Esophagus muscularis mucosa (tissue), 4 donors: ENCODE measurements at regions not wholly inside any gene's neighbourhood (a gene's known extent, or its start where the extent isn't known, plus 50 kb on each side); places are given as distances from the start of the nearest gene placed in this dataset.
"Not testable (repeated sequence)": the region's sequence is repeated elsewhere in the genome, so short reads cannot be mapped to it uniquely, and the experiment has no call there.

Experiments used
- DNase-seq: peaks from one replicate; pipeline ENCODE4 v3.0.0-alpha.2; 2017; ENCODE audit errors: extremely low spot score
- H3K27ac ChIP-seq, 4 donors: fragments of 200-600 bp; sonication (generic); replicated peaks in 1 of 4; 1 replicate in 3 of 4; 2 replicates in 1 of 4; pipeline ENCODE4 v1.5.1; 2016 to 2019; ENCODE audit warnings: mild to moderate bottlenecking in 1 of 4
- H3K27me3 ChIP-seq, 4 donors: fragments of 200-600 bp; sonication (generic); one replicate each; pipeline versions ENCODE4 v1.5.1 to v1.6.0; 2016 to 2019
- H3K36me3 ChIP-seq, 4 donors: fragments of 200-600 bp; sonication (generic); one replicate each; pipeline ENCODE4 v1.5.1; 2016 to 2019
- H3K4me1 ChIP-seq, 4 donors: fragments of 200-600 bp; sonication (generic); one replicate each; pipeline ENCODE4 v1.5.1; 2016 to 2019
- H3K4me3 ChIP-seq, 4 donors: fragments of 200-600 bp; sonication (generic); 1 replicate in 2 of 4; 2 replicates in 2 of 4; pipeline ENCODE4 v1.5.1; 2016 to 2019; ENCODE audit warnings: mild to moderate bottlenecking in 4 of 4, moderate library complexity in 1 of 4
- H3K9me3 ChIP-seq, 4 donors: fragments of 200-600 bp; sonication (generic); 1 replicate in 3 of 4; 2 replicates in 1 of 4; pipeline ENCODE4 v1.5.1; 2016 to 2019
- EP300 ChIP-seq: sonication (generic); formaldehyde crosslinking; IDR thresholded peaks from one replicate; pipeline ENCODE4 v1.6.1; 2017; ENCODE audit warnings: antibody characterized with exemption
- POLR2A ChIP-seq: fragments of 450-650 bp; IDR thresholded peaks from one replicate; pipeline ENCODE4 v1.6.1; 2017; ENCODE audit warnings: antibody characterized with exemption, moderate library complexity, mild to moderate bottlenecking, low read depth
- POLR2AphosphoS5 ChIP-seq, 2 donors: sonication (generic); formaldehyde crosslinking; IDR thresholded peaks; one replicate each; pipeline ENCODE4 v1.6.1; 2017; ENCODE audit warnings: antibody characterized with exemption in 2 of 2
- WGBS: methylation state at CpG from one replicate; pipeline ENCODE4 v1.1.5; 2018; 5-methylcytosine and 5-hydroxymethylcytosine counted together
- intact Hi-C: fragments of 100-400 bp; cut with DNase I; formaldehyde crosslinking; loops from one replicate; pipeline ENCODE4 v1.15.1; 2023
- TF ChIP-seq, protein P1 (sequence below), 3 experiments: fragments of 200-600 bp in 2 of 3; fragments of 450-650 bp in 1 of 3; sonication (generic) in 2 of 3; IDR thresholded peaks; one replicate each; pipeline ENCODE4 v1.5.1; 2017 to 2019; ENCODE audit warnings: antibody characterized with exemption in 3 of 3, mild to moderate bottlenecking in 2 of 3, moderate library complexity in 1 of 3

DNA sequence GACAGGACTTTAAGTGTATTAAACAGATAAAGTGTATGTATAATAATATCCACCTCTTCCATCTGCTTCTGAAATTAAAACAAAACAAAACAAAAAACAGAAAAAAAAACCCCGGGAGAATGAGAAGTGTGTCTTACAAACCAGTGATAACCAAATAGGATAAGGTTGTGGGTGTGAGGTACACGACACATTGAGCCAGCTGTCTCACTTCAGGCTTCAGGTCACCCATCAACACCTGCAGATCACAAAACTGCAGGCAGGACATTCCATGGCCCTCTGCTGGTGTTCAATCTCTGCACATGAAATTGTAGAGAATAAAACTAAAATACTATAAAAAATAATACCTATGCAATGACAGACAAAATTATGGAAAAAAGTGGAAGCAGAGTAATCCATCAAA is 339.9 kb downstream of the SFMBT2 start:
- DNase-seq = no peak
- H3K4me3 ChIP-seq = no peak overlapping the region
- WGBS = 77% methylated on average over 2 of the region's 2 CpGs
- no peaks in the 10 kb centered on the region for H3K36me3 ChIP-seq
- intact Hi-C loops = no loop called here
- peaks cover 0 to 4% (median 0%) of the 10 kb centered on the region in 4 donors for H3K27me3 ChIP-seq
- no peak for TF ChIP-seq POLR2A
- TF ChIP-seq POLR2AphosphoS5 (IDR thresholded peaks at IDR 0.05) = no peak
- TF ChIP-seq EP300 = no peak
- TF ChIP-seq, protein P1, sequence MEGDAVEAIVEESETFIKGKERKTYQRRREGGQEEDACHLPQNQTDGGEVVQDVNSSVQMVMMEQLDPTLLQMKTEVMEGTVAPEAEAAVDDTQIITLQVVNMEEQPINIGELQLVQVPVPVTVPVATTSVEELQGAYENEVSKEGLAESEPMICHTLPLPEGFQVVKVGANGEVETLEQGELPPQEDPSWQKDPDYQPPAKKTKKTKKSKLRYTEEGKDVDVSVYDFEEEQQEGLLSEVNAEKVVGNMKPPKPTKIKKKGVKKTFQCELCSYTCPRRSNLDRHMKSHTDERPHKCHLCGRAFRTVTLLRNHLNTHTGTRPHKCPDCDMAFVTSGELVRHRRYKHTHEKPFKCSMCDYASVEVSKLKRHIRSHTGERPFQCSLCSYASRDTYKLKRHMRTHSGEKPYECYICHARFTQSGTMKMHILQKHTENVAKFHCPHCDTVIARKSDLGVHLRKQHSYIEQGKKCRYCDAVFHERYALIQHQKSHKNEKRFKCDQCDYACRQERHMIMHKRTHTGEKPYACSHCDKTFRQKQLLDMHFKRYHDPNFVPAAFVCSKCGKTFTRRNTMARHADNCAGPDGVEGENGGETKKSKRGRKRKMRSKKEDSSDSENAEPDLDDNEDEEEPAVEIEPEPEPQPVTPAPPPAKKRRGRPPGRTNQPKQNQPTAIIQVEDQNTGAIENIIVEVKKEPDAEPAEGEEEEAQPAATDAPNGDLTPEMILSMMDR (IDR thresholded peaks at IDR 0.05) = no peak
- no peak overlapping the region for H3K27ac ChIP-seq
- H3K9me3 ChIP-seq = no peaks in the 10 kb centered on the region
- peaks cover 0 to 12% (median 7%) of the 10 kb centered on the region in 4 donors for H3K4me1 ChIP-seq

DNA sequence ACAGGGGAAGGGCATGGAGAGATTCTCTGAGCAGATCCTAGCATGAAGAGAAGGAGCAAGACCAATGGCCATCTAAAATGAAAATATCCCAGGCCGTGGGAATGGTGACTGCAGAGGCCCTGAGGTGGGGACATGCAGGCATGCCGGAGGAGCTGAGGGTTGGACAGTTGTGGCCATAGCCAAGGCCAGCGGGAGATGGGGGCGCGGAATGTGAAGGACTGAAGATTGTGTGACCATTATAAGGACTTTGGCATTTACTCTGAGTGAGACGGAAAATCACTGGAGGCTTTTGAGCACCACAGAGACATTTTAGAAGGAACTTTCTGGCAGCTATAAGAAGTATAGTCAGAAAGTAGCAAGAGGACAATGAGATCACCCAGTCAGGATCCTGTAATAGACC is 341.1 kb downstream of the SFMBT2 start:
- Histone ChIP-seq H3K27ac (no peak overlapping the region), H3K4me3 (no peak overlapping the region), H3K9me3 (no peaks in the 10 kb centered on the region), H3K4me1 (peaks cover 0 to 2% (median under 1%) of the 10 kb centered on the region in 4 donors), H3K36me3 (no peaks in the 10 kb centered on the region), H3K27me3 (no peaks in the 10 kb centered on the region)
- WGBS = 89% methylated on average over 6 of the region's 6 CpGs
- intact Hi-C loops = no loop called here
- no peak for TF ChIP-seq EP300
- TF ChIP-seq POLR2A = no peak
- TF ChIP-seq, protein P1 (IDR thresholded peaks at IDR 0.05) = no peak
- TF ChIP-seq POLR2AphosphoS5 (IDR thresholded peaks at IDR 0.05) = no peak
- DNase-seq = no peak

DNA sequence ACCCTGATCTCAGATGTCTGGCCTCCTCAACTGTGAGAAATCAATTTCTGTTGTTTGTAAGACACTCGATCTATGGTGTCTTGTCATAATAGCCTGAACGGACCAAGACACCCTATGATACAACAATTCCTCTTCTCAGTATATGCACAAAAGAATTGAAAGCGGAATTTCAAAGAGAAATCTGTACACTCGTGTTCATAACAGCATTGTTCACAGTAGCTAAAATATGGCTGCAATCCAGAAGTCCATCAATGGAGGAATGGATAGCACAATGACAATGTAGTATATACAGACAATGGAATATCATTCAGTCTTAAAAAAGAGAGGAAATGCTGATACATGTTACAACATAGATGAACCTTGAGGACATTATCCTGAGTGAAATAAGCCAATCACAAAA is 354.6 kb downstream of the SFMBT2 start:
- Histone ChIP-seq H3K27ac (no peak overlapping the region), H3K9me3 (no peaks in the 10 kb centered on the region), H3K4me1 (no peaks in the 10 kb centered on the region), H3K4me3 (no peak overlapping the region), H3K36me3 (no peaks in the 10 kb centered on the region), H3K27me3 (no peaks in the 10 kb centered on the region)
- no peak for DNase-seq
- 81% methylated on average over 4 of the region's 4 CpGs for WGBS
- intact Hi-C loops = no loop called here
- TF ChIP-seq, protein P1 (IDR thresholded peaks at IDR 0.05) = no peak
- no peak for TF ChIP-seq POLR2AphosphoS5 (IDR thresholded peaks at IDR 0.05)
- TF ChIP-seq EP300 = no peak

DNA sequence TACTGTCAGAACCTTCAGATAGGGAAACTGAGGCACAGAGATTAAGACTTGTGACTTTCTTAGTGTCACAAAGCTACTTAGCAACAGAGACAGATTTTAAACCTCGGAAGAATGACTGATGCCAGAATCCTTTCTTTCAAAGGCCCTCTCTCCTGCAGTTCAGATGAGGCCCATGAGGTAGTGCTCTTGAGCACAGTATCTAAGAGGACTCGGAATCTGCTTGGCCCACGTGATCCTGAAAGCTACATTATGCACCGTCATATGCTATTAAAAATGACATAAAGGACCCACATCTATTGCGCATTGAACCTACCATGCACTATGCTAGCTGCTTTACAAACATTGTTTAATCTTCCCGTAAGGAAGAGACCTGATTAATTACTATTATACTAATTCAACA is 355.9 kb downstream of the SFMBT2 start:
- Histone ChIP-seq H3K4me1 (no peaks in the 10 kb centered on the region), H3K9me3 (no peaks in the 10 kb centered on the region), H3K27me3 (no peaks in the 10 kb centered on the region), H3K4me3 (no peak overlapping the region), H3K36me3 (no peaks in the 10 kb centered on the region), H3K27ac (no peak overlapping the region)
- DNase-seq = no peak
- no peak for TF ChIP-seq POLR2A
- TF ChIP-seq POLR2AphosphoS5 (IDR thresholded peaks at IDR 0.05) = no peak
- TF ChIP-seq, protein P1 (IDR thresholded peaks at IDR 0.05) = peak in 1 of 3 experiments; percentile 41
- 77% methylated on average over 6 of the region's 6 CpGs for WGBS
- intact Hi-C loops = no loop called here

DNA sequence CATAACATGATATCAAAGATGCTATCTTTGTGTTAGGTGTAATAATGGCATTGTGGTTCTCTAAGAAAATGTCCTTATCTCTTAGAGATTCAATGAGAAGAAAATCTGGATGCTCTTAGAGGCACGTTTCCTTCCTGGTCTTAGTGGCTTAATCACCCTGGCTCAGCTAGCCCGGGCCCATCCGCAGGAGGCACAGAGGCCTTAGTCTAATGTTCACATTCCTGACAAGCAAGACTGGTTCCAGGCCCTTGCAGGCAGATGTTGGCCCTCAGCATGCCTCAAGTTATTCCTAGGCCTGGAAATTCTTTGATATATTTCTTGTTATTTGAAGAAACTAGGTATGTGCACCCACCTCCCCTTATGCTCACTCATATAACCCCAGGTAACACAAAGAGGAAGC is 357.6 kb downstream of the SFMBT2 start:
- H3K9me3 ChIP-seq = no peaks in the 10 kb centered on the region
- H3K4me1 ChIP-seq = no peaks in the 10 kb centered on the region
- no peaks in the 10 kb centered on the region for H3K36me3 ChIP-seq
- TF ChIP-seq EP300 (no peak), POLR2A (no peak), POLR2AphosphoS5 (IDR thresholded peaks at IDR 0.05) (no peak)
- TF ChIP-seq, protein P1 (IDR thresholded peaks at IDR 0.05) = no peak
- H3K4me3 ChIP-seq = no peak overlapping the region
- H3K27ac ChIP-seq = no peak overlapping the region
- no peaks in the 10 kb centered on the region for H3K27me3 ChIP-seq
- DNase-seq = no peak
- intact Hi-C loops = no loop called here
- WGBS = 92% methylated on average over 3 of the region's 3 CpGs

DNA sequence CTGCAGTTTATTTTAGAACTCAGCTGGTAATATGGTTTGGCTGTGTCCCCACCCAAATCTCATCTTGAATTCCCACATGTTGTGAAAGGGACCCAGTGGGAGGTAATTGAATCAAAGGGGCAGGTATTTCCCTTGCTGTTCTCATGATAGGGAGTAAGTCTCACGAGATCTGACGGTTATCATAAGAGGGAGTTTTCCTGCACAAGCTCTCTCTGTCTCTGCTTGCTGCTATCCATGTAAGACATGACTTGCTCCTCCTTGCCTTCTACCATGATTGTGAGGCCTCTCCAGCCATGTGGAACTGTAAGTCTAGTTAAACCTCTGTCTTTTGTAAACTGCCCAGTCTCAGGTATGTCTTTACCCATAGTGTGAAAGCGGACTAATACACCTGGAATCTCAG is 360.8 kb downstream of the SFMBT2 start:
- intact Hi-C loops = not testable (repeated sequence)

More for the DNA sequence above, 360.8 kb downstream of the SFMBT2 start:
- H3K27ac ChIP-seq, DNase-seq, H3K36me3 ChIP-seq, H3K27me3 ChIP-seq, H3K9me3 ChIP-seq, H3K4me3 ChIP-seq, H3K4me1 ChIP-seq: not testable (repeated sequence)
- whole genome bisulfite sequencing = 100% methylated on average over 3 of the region's 3 CpGs
